ENCODE measurements at regions not wholly inside any gene's neighbourhood (a gene's known extent, or its start where the extent isn't known, plus 50 kb on each side); places are given as distances from the start of the nearest gene placed in this dataset.

DNA sequence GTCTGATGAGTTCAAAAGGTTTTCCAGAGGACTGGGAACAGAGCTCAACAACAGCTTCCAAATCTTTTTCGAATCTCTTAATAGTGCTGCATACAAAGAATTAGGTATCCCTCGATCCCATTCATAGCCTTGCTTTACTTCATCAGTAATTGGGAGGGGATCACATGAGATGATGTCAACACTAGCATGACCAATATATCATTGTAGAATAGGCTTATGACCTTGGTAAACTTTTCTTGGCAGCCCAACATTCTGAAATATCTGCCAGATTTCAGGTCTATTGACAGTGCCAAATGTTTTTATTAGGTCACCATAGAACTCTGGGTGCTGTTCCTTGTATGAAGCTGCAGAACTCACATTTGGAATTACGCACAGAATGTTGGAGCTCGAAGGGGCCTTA, 228.9 kb downstream of the FGF10 start:
- no peak for TF ChIP-seq CTCF (IDR thresholded peaks at IDR 0.05; ENCODE audit: insufficient read depth, low read length, poor library complexity, severe bottlenecking)
- no peak for TF ChIP-seq EZH2phosphoT487 (conservative IDR thresholded peaks at IDR 0.05; ENCODE audit: low read length)

Measured in SU-DHL-6 (cell line).